PFSK-1 (cell line): ENCODE measurements at regions not wholly inside any gene's neighbourhood (a gene's known extent, or its start where the extent isn't known, plus 50 kb on each side); places are given as distances from the start of the nearest gene placed in this dataset.

Experiments
- FOXP2 ChIP-seq: optimal IDR thresholded peaks from 2 replicates; pipeline ENCODE3; 2011; ENCODE audit warnings: borderline replicate concordance, control low read depth, inconsistent platforms; ENCODE audit not compliant: insufficient read depth; ENCODE audit errors: extremely low read length, extremely low read depth
- POLR2AphosphoS5 ChIP-seq: IDR thresholded peaks from 2 replicates; pipeline ENCODE4 v1.6.1; 2012; ENCODE audit warnings: low read depth, mild to moderate bottlenecking, control low read depth, low read length, moderate library complexity
- SIN3A ChIP-seq: IDR thresholded peaks from 2 replicates; pipeline ENCODE4 v1.6.1; 2012; ENCODE audit warnings: mild to moderate bottlenecking, low read length, moderate library complexity, borderline replicate concordance; ENCODE audit not compliant: insufficient read depth
- TAF1 ChIP-seq: IDR thresholded peaks from 2 replicates; pipeline ENCODE4 v1.6.1; 2012; ENCODE audit warnings: low read length, control low read depth, borderline replicate concordance; ENCODE audit not compliant: insufficient read depth
- TF ChIP-seq, protein P1 (sequence below), 2 experiments: IDR thresholded peaks; 2 replicates each; pipeline versions ENCODE4 v1.6.1 to v1.8.0; 2011 to 2012; ENCODE audit warnings: low read depth in 2 of 2, low read length in 2 of 2, control low read depth in 1 of 2, inconsistent platforms in 1 of 2, mild to moderate bottlenecking in 1 of 2, moderate library complexity in 1 of 2; ENCODE audit not compliant: insufficient read depth in 1 of 2

GRCh38 chr2:2647141-2647541, 316.1 kb upstream of the MYT1L start:
- TF ChIP-seq, protein P1, sequence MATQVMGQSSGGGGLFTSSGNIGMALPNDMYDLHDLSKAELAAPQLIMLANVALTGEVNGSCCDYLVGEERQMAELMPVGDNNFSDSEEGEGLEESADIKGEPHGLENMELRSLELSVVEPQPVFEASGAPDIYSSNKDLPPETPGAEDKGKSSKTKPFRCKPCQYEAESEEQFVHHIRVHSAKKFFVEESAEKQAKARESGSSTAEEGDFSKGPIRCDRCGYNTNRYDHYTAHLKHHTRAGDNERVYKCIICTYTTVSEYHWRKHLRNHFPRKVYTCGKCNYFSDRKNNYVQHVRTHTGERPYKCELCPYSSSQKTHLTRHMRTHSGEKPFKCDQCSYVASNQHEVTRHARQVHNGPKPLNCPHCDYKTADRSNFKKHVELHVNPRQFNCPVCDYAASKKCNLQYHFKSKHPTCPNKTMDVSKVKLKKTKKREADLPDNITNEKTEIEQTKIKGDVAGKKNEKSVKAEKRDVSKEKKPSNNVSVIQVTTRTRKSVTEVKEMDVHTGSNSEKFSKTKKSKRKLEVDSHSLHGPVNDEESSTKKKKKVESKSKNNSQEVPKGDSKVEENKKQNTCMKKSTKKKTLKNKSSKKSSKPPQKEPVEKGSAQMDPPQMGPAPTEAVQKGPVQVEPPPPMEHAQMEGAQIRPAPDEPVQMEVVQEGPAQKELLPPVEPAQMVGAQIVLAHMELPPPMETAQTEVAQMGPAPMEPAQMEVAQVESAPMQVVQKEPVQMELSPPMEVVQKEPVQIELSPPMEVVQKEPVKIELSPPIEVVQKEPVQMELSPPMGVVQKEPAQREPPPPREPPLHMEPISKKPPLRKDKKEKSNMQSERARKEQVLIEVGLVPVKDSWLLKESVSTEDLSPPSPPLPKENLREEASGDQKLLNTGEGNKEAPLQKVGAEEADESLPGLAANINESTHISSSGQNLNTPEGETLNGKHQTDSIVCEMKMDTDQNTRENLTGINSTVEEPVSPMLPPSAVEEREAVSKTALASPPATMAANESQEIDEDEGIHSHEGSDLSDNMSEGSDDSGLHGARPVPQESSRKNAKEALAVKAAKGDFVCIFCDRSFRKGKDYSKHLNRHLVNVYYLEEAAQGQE (IDR thresholded peaks at IDR 0.05; ENCODE audit: insufficient read depth in 1 of 2, low read depth in 2 of 2, low read length in 2 of 2) = no peak
- TF ChIP-seq TAF1 (no peak), POLR2AphosphoS5 (no peak), SIN3A (no peak), FOXP2 (no peak)
